BE2C (cell line): ENCODE measurements at regions not wholly inside any gene's neighbourhood (a gene's known extent, or its start where the extent isn't known, plus 50 kb on each side); places are given as distances from the start of the nearest gene placed in this dataset.

Experiments used
- DNase-seq: peaks from one replicate; pipeline ENCODE4 v3.0.0-alpha.2; 2020
- H3K27me3 ChIP-seq: fragments of 250-450 bp; sonication (Bioruptor Pico); 2 replicates; pipeline ENCODE4 v1.5.1; 2020; ENCODE audit warnings: mild to moderate bottlenecking
- H3K36me3 ChIP-seq: fragments of 250-450 bp; sonication (Bioruptor Pico); 2 replicates; pipeline ENCODE4 v1.5.1; 2020; ENCODE audit warnings: mild to moderate bottlenecking
- H3K4me1 ChIP-seq: fragments of 250-450 bp; sonication (Bioruptor Pico); 2 replicates; pipeline ENCODE4 v1.5.1; 2020
- H3K4me3 ChIP-seq: 2 replicates; pipeline ENCODE4 v1.5.1; 2011; ENCODE audit warnings: low read depth, low read length
- H3K9me3 ChIP-seq: fragments of 250-450 bp; sonication (Bioruptor Pico); 2 replicates; pipeline ENCODE4 v1.5.1; 2020
- TF ChIP-seq, protein P1 (sequence below): IDR thresholded peaks from 2 replicates; pipeline ENCODE4 v1.5.1; 2012; ENCODE audit warnings: mild to moderate bottlenecking, low read depth, low read length

DNA sequence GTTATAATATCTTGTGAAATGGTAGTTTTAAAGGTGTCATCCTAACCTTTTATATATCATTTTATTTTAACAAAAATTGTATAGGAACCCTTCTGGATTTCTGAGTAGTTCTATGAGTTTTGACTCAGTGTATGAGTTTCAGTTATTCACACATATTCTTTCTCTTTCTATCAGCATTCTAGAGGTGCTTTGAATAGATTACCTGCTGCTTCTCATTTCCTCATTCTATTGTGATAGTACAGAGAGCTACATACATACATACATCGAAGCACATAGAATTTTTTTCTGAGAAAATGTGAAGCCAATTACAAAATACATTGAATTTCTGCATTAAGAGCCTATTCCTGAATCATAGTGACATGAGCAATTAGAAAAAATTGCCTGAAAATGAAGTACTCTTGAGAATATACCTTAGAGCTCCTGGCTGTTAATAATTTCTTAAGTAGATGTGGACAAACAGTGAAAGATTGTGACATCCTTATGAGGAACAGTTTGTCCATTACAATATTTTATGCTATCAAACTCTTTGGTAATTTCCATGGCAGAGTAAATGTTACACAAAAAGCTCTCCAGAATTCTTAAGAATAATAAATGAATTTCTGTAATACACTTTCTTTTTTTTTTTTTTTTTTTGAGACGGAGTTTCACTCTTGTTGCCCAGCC lies 556.6 kb downstream of the TRHDE start:
- H3K4me3 ChIP-seq: no peak overlapping the region
- no peaks in the 10 kb centered on the region for H3K27me3 ChIP-seq
- no peaks in the 10 kb centered on the region for H3K36me3 ChIP-seq
- H3K9me3 ChIP-seq: no peaks in the 10 kb centered on the region; the same call in 1 of the 2 replicates
- no peak for DNase-seq
- no peaks in the 10 kb centered on the region for H3K4me1 ChIP-seq
- TF ChIP-seq, protein P1, sequence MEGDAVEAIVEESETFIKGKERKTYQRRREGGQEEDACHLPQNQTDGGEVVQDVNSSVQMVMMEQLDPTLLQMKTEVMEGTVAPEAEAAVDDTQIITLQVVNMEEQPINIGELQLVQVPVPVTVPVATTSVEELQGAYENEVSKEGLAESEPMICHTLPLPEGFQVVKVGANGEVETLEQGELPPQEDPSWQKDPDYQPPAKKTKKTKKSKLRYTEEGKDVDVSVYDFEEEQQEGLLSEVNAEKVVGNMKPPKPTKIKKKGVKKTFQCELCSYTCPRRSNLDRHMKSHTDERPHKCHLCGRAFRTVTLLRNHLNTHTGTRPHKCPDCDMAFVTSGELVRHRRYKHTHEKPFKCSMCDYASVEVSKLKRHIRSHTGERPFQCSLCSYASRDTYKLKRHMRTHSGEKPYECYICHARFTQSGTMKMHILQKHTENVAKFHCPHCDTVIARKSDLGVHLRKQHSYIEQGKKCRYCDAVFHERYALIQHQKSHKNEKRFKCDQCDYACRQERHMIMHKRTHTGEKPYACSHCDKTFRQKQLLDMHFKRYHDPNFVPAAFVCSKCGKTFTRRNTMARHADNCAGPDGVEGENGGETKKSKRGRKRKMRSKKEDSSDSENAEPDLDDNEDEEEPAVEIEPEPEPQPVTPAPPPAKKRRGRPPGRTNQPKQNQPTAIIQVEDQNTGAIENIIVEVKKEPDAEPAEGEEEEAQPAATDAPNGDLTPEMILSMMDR: no peak

DNA sequence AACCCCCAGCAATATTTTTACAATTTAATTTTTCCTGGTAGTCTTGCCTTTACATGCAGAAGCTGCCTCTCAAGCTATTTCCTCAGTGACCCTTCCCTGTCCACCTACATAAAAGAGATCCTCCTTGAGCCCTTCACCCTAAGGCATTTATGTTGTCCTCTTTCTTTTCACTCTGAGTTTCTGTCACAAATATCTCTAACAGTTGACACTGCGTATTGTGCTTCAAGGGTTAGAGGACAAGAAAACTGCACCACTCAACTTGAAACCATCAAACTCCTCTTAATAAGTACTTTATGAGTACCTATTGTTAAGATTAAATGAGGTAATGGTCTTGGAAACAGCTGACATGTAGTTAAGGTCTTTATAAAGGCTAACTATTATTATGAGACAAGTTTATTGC lies 557.7 kb downstream of the TRHDE start:
- DNase-seq: no peak
- H3K4me3 ChIP-seq: no peak overlapping the region
- no peaks in the 10 kb centered on the region for H3K27me3 ChIP-seq
- no peaks in the 10 kb centered on the region for H3K4me1 ChIP-seq
- H3K9me3 ChIP-seq: no peaks in the 10 kb centered on the region; the same call in 1 of the 2 replicates
- TF ChIP-seq, protein P1: no peak
- no peaks in the 10 kb centered on the region for H3K36me3 ChIP-seq

DNA sequence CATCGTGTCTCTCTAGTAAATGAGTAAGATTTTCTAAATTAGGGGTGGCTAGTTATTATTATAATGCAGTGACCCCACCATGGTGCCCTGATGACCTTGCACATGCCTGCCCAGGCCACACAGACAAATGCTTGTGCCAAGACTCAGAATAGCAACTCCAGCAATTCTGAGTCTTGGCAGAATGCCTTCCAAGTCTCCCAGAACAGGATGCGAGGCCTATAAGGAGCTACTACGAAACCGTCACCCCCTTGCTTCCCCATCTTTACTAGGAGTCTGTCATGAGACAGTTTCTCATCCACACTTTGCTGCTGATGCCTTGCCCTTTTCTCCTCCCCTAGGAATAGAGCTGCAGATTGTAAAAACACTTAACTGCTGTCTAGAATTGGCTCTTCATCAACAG lies 559.9 kb downstream of the TRHDE start:
- DNase-seq: no peak
- no peaks in the 10 kb centered on the region for H3K4me1 ChIP-seq
- TF ChIP-seq, protein P1: no peak

DNA sequence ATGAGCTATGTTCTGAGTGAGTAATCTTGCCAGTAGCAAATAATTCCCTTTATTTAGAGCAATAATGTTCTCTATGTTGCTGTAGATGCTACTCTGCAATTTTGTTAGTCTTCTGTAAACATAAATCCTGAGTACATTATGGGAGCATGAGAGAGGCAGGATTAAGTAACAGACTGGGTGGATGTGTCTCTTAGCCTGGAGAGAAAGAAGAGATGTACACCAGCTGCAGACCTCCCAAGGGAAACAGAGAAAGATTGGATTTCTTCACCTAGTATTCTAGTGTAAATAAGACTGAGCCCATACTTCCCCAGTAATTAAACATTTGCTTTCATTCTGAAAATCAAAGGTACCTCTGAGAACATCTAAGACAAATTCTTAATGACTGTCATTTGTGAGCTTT lies 564.0 kb downstream of the TRHDE start:
- TF ChIP-seq, protein P1: no peak
- no peak for DNase-seq
- no peaks in the 10 kb centered on the region for H3K9me3 ChIP-seq

More for the DNA sequence above, 559.9 kb downstream of the TRHDE start:
- Histone ChIP-seq H3K4me3 (no peak overlapping the region), H3K36me3 (no peaks in the 10 kb centered on the region), H3K27me3 (no peaks in the 10 kb centered on the region), H3K9me3 (no peaks in the 10 kb centered on the region; the same call in 1 of the 2 replicates)

DNA sequence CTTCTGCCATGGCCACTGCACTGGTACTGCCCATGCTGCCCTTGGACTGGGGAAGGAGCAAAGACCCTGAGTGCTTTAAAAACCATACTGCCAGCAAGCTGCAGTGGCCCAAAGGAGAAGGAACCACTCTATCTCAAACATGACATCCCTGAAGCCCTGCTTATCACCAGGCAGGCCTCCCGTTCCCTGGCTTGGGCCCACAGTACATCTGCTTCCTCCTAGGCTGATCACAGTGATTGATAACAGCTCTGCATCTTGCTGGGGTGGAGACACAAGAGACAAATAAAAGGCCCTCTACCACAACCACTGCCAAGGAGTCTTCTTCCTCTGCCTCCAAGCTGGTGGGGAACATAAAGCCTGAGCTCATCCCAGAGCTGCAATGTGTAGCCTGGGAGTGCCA lies 567.5 kb downstream of the TRHDE start:
- no peaks in the 10 kb centered on the region for H3K27me3 ChIP-seq
- no peaks in the 10 kb centered on the region for H3K36me3 ChIP-seq
- H3K4me3 ChIP-seq: no peak overlapping the region
- TF ChIP-seq, protein P1: no peak
- H3K4me1 ChIP-seq: no peaks in the 10 kb centered on the region
- no peaks in the 10 kb centered on the region for H3K9me3 ChIP-seq
- no peak for DNase-seq

More for the DNA sequence above, 564.0 kb downstream of the TRHDE start:
- H3K4me1 ChIP-seq: no peaks in the 10 kb centered on the region
- H3K27me3 ChIP-seq: no peaks in the 10 kb centered on the region
- H3K4me3 ChIP-seq: no peak overlapping the region
- no peaks in the 10 kb centered on the region for H3K36me3 ChIP-seq

DNA sequence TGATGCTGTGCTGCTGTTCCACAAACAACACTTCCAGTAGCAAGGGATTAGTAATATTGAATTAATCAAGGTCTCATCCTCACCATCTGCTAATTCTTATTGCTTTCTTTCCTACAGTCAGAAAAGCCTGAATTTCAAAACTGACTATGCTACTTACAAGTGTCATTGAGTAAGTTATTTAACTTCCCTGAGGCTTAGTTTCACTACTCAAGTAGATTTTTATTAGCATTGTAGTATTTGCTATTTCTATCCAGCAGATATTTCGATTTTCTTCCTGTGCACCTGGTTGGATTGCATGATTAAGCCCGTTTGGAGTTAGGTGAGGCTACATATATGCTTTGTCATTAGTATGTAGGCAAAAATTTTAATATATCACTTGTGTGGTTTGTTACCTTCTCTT lies 591.5 kb downstream of the TRHDE start:
- TF ChIP-seq, protein P1: no peak

More for the DNA sequence above, 591.5 kb downstream of the TRHDE start:
- H3K27me3 ChIP-seq: no peaks in the 10 kb centered on the region
- H3K4me3 ChIP-seq: no peak overlapping the region
- no peaks in the 10 kb centered on the region for H3K36me3 ChIP-seq
- no peak for DNase-seq
- H3K4me1 ChIP-seq: no peaks in the 10 kb centered on the region
- no peaks in the 10 kb centered on the region for H3K9me3 ChIP-seq
